Pons (tissue), 1 donor: ENCODE measurements at regions not wholly inside any gene's neighbourhood (a gene's known extent, or its start where the extent isn't known, plus 50 kb on each side); places are given as distances from the start of the nearest gene placed in this dataset.
A peak's percentile ranks its signal among the peaks of the same experiment; 100 is the strongest.
"Not testable (repeated sequence)": the region's sequence is repeated elsewhere in the genome, so short reads cannot be mapped to it uniquely, and the experiment has no call there.

Experiments used
- DNase-seq: peaks from one replicate; pipeline ENCODE4 v3.0.0-alpha.2; 2016; ENCODE audit warnings: low spot score

- DNase-seq: no peak
Measured at GRCh38 chr2:133976659-133977058, 277.2 kb upstream of the MGAT5 start.

GRCh38 chr2:133977405-133977804 lies 276.5 kb upstream of the MGAT5 start:
- DNase-seq: no peak

- DNase-seq: no peak
Measured at GRCh38 chr2:133982256-133982655, 271.6 kb upstream of the MGAT5 start.

GRCh38 chr2:133985563-133985962 lies 268.3 kb upstream of the MGAT5 start:
- no peak for DNase-seq

- no peak for DNase-seq
Measured at GRCh38 chr2:133986081-133986837, 267.6 kb upstream of the MGAT5 start.

- DNase-seq: no peak
Measured at GRCh38 chr2:133986881-133987795, 266.7 kb upstream of the MGAT5 start.

- DNase-seq: no peak
Measured at GRCh38 chr2:133988316-133988891, 265.5 kb upstream of the MGAT5 start.

- no peak for DNase-seq
Measured at GRCh38 chr2:133991606-133992168, 262.2 kb upstream of the MGAT5 start.

GRCh38 chr2:133992454-133992853 lies 261.4 kb upstream of the MGAT5 start:
- DNase-seq: no peak

GRCh38 chr2:133993160-133993559 lies 260.7 kb upstream of the MGAT5 start:
- DNase-seq: peak; percentile 25

- not testable (repeated sequence) for DNase-seq
Measured at GRCh38 chr2:133998726-133999125, 255.1 kb upstream of the MGAT5 start.

GRCh38 chr2:134002391-134002790 lies 251.5 kb upstream of the MGAT5 start:
- no peak for DNase-seq

GRCh38 chr2:134002921-134003320 lies 251.0 kb upstream of the MGAT5 start:
- DNase-seq: no peak

- DNase-seq: no peak
Measured at GRCh38 chr2:134004467-134004866, 249.4 kb upstream of the MGAT5 start.

- no peak for DNase-seq
Measured at GRCh38 chr2:134008837-134009236, 245.0 kb upstream of the MGAT5 start.

GRCh38 chr2:134009440-134009839 lies 244.4 kb upstream of the MGAT5 start:
- no peak for DNase-seq

GRCh38 chr2:134009906-134010305 lies 244.0 kb upstream of the MGAT5 start:
- DNase-seq: not testable (repeated sequence)

GRCh38 chr2:134011936-134012586 lies 241.8 kb upstream of the MGAT5 start:
- DNase-seq: no peak

- no peak for DNase-seq
Measured at GRCh38 chr2:134014196-134014960, 239.5 kb upstream of the MGAT5 start.

- DNase-seq: no peak
Measured at GRCh38 chr2:134019871-134020270, 234.0 kb upstream of the MGAT5 start.

GRCh38 chr2:134020608-134021007 lies 233.3 kb upstream of the MGAT5 start:
- no peak for DNase-seq
